Common myeloid progenitor, CD34-positive (primary cell): ENCODE measurements at regions not wholly inside any gene's neighbourhood (a gene's known extent, or its start where the extent isn't known, plus 50 kb on each side); places are given as distances from the start of the nearest gene placed in this dataset.

ENCODE experiments used
- CTCF ChIA-PET: fragments of 350-600 bp; sonication (Branson Sonifier 250); formaldehyde crosslinking; loops from one replicate; lab custom pipeline; 2021; ENCODE audit warnings: antibody characterized with exemption; lab: Charles Lee
- POLR2A ChIA-PET: fragments of 350-600 bp; sonication (Branson Sonifier 250); formaldehyde crosslinking; loops from one replicate; lab custom pipeline; 2021; ENCODE audit warnings: antibody characterized with exemption; lab: Charles Lee
- DNase-seq, 3 donors: peaks; one replicate each; pipeline versions ENCODE4 v3.0.0 to v3.0.0-alpha.2; 2013
- H3K27ac ChIP-seq, 2 experiments: 1 replicate in 1 of 2; 2 replicates in 1 of 2; pipeline ENCODE4 v1.7.0; 2013; ENCODE audit warnings: inconsistent platforms in 2 of 2, low read length in 2 of 2, mild to moderate bottlenecking in 2 of 2, low read depth in 1 of 2, moderate library complexity in 1 of 2; ENCODE audit not compliant: severe bottlenecking in 2 of 2, insufficient read depth in 1 of 2, poor library complexity in 1 of 2
- H3K27me3 ChIP-seq, 5 experiments: replicated peaks in 2 of 5; 1 replicate in 3 of 5; 2 replicates in 2 of 5; pipeline versions ENCODE4 v1.6.1 to v1.7.0; 2013; ENCODE audit warnings: low read length in 4 of 5, mild to moderate bottlenecking in 2 of 5, moderate library complexity in 2 of 5, inconsistent platforms in 1 of 5; ENCODE audit not compliant: insufficient read depth in 5 of 5, control insufficient read depth in 4 of 5
- H3K36me3 ChIP-seq, 4 experiments: 1 replicate in 2 of 4; 2 replicates in 2 of 4; pipeline versions ENCODE4 v1.6.1 to v1.7.0; 2013; ENCODE audit warnings: low read length in 3 of 4, control low read depth in 1 of 4, mild to moderate bottlenecking in 1 of 4; ENCODE audit not compliant: control insufficient read depth in 4 of 4, insufficient read depth in 4 of 4
- H3K4me1 ChIP-seq, 4 experiments: 1 replicate in 3 of 4; 2 replicates in 1 of 4; pipeline versions ENCODE4 v1.6.1 to v1.7.1; 2013; ENCODE audit warnings: low read length in 3 of 4, mild to moderate bottlenecking in 3 of 4, control low read depth in 1 of 4, inconsistent platforms in 1 of 4, moderate library complexity in 1 of 4; ENCODE audit not compliant: control insufficient read depth in 4 of 4, insufficient read depth in 4 of 4; ENCODE audit errors: control extremely low read depth in 1 of 4
- H3K4me3 ChIP-seq, 7 experiments: 1 replicate in 4 of 7; 2 replicates in 3 of 7; pipeline versions ENCODE4 v1.5.1 to v1.7.0; 2013; ENCODE audit warnings: mild to moderate bottlenecking in 7 of 7, low read length in 6 of 7, moderate library complexity in 6 of 7, inconsistent platforms in 2 of 7, low read depth in 2 of 7, control low read depth in 1 of 7; ENCODE audit not compliant: insufficient read depth in 4 of 7, control insufficient read depth in 1 of 7; ENCODE audit errors: extremely low read depth in 1 of 7
- H3K9me3 ChIP-seq, 5 experiments: 1 replicate in 4 of 5; 2 replicates in 1 of 5; pipeline versions ENCODE4 v1.6.1 to v1.7.1; 2013; ENCODE audit warnings: low read length in 4 of 5, mild to moderate bottlenecking in 2 of 5, inconsistent platforms in 1 of 5, low read depth in 1 of 5, moderate library complexity in 1 of 5; ENCODE audit not compliant: control insufficient read depth in 4 of 5, insufficient read depth in 2 of 5; ENCODE audit errors: control extremely low read depth in 1 of 5
- WGBS: methylation state at CpG from one replicate; pipeline ENCODE4 v1.1.5; 2013; ENCODE audit not compliant: insufficient coverage; 5-methylcytosine and 5-hydroxymethylcytosine counted together

DNA sequence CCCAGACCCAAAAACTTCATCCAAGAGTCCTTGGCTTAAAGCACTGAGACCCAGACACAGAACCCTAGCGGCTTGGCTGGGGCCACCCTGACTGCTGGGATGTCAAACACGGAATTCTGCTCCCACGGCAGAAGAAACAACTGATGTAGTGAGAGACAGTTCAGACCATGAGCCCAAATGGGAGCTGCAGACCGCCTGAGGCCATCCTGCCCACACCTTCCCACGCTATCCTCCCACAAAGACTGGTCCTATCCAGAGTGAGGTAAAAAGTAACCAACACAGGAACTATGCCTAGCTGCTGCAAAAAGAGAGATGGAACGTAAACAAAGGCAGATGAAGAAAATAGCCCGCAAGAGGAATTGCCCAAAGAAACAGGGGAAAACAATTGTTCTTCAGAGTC lies 203.3 kb downstream of the PTPRU start:
- WGBS: 81% methylated on average over 4 of the region's 7 CpGs

DNA sequence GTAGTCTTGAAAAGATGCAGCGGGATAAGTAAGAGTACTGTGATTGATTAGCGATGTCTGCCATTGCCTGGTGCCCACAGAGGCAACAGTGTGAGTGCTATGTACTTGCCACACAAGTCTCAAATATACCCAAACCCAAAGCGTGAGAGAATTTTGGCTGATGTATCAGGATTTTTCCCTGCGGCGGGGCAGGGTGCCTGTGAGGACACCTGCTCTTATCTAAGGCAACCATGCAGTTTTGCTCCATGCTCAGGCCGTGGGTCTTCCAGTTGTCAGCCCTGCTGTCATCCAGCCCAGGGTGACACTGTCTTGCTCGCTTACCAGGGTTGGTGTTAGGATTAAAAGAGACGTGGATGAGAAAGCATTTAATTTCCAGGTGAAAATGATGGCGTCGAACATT lies 202.7 kb downstream of the PTPRU start:
- H3K36me3 ChIP-seq: no peaks in the 10 kb centered on the region
- no peak overlapping the region for H3K27ac ChIP-seq
- ChIA-PET POLR2A (no interaction called here), CTCF (no interaction called here)
- peaks cover 0 to 51% (median 13%) of the 10 kb centered on the region in 5 experiments for H3K27me3 ChIP-seq
- peaks cover 0 to 5% (median 0%) of the 10 kb centered on the region in 4 experiments for H3K4me1 ChIP-seq
- no peak for DNase-seq
- H3K4me3 ChIP-seq: no peak overlapping the region
- no peaks in the 10 kb centered on the region for H3K9me3 ChIP-seq
- WGBS: 94% methylated on average over 6 of the region's 10 CpGs

More for the DNA sequence above, 203.3 kb downstream of the PTPRU start:
- no peak for DNase-seq
- H3K27ac ChIP-seq: no peak overlapping the region
- peaks cover 0 to 5% (median 0%) of the 10 kb centered on the region in 4 experiments for H3K4me1 ChIP-seq
- H3K4me3 ChIP-seq: no peak overlapping the region
- H3K36me3 ChIP-seq: no peaks in the 10 kb centered on the region
- ChIA-PET POLR2A (no interaction called here), CTCF (no interaction called here)
- no peaks in the 10 kb centered on the region for H3K9me3 ChIP-seq
- H3K27me3 ChIP-seq: peaks cover 0 to 55% (median 13%) of the 10 kb centered on the region in 5 experiments

DNA sequence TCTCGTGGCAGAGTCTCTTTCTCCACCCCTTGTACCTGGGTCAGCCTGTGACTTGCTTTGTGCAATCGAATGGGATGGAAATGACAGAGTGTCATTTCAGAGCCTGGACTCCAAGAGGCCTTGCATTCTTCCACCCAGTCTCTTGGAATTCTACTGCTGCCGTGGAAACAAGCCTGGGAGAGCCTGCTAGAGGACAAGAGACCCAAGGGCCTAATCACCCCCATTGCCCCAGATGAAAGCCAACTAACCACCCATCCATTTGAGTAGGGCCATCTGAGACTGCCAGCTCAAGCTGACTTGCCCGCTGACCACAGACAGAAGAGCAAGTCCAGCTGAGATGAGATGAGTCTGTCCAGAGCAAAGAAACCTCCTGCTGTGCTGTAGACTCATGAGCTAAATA lies 201.6 kb downstream of the PTPRU start:
- Histone ChIP-seq H3K27ac (no peak overlapping the region), H3K36me3 (no peaks in the 10 kb centered on the region), H3K27me3 (peaks cover 0 to 49% (median 11%) of the 10 kb centered on the region in 5 experiments), H3K4me3 (no peak overlapping the region), H3K4me1 (peaks cover 0 to under 1% (median 0%) of the 10 kb centered on the region in 4 experiments), H3K9me3 (no peaks in the 10 kb centered on the region)
- WGBS: 92% methylated on average over 4 of the region's 4 CpGs
- ChIA-PET POLR2A (no interaction called here), CTCF (no interaction called here)
- DNase-seq: no peak

DNA sequence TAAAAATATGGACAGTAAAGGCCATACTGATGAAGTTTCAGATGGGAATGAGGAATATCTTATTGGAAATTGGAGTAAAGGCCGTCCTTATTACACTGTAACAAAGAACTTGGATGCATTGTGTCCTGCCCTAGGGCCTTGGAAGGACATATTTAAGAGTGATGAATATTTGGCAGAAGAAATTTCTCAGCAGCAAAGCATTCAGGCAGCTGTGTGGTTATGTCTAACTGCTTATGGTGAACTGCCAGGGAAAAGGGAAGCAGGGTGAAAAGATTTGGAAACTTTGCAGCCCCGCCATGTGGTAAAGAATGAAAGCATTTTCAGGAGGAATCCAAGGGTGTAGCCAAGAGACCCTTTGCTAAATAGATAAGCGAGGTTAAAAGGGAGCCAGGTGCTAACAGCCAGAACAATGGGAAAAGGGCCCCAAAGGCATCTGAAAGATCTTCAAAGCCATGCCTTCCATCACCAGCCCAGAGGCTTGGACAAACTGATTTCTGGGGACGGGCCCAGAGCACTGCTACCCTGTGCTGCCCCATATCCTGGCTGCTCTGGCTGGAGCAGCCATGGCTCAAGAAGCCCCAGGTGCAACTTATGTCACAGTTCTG lies 200.0 kb downstream of the PTPRU start:
- H3K4me1 ChIP-seq: no peaks in the 10 kb centered on the region
- ChIA-PET POLR2A (no interaction called here), CTCF (no interaction called here)
- DNase-seq: no peak
- H3K9me3 ChIP-seq: peaks cover 0 to 1% (median 0%) of the 10 kb centered on the region in 5 experiments
- H3K27ac ChIP-seq: no peak overlapping the region
- H3K27me3 ChIP-seq: peaks cover 0 to 40% (median 10%) of the 10 kb centered on the region in 5 experiments
- no peak overlapping the region for H3K4me3 ChIP-seq
- no peaks in the 10 kb centered on the region for H3K36me3 ChIP-seq
- WGBS: 85% methylated on average over 4 of the region's 4 CpGs

DNA sequence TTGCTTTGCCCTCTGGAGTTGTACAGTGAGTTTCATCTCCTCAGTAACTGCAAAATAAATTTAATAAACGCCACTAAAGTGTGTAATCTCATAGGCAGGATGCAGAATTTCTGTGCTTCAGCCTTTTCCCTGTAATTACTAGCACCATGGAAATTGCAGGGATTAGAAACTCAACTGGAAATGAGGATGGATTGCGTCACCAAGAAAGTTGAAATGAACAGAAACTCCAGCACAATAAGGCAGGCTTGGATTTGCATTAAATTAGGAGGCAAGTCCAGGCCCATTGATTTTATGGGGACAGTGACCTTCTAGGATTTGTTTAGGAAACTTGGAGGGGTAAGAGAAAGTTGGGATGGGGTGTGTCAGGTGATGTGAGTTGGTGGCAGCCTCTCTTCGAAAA lies 197.5 kb downstream of the PTPRU start:
- POLR2A ChIA-PET: no interaction called here
- Histone ChIP-seq H3K27ac (no peak overlapping the region), H3K27me3 (peaks cover 0 to 21% (median 10%) of the 10 kb centered on the region in 5 experiments), H3K9me3 (peaks cover 0 to 8% (median 2%) of the 10 kb centered on the region in 5 experiments), H3K4me1 (no peaks in the 10 kb centered on the region), H3K36me3 (no peaks in the 10 kb centered on the region), H3K4me3 (no peak overlapping the region)
- CTCF ChIA-PET: no interaction called here
- DNase-seq: no peak
- 86% methylated on average over 2 of the region's 3 CpGs for WGBS

DNA sequence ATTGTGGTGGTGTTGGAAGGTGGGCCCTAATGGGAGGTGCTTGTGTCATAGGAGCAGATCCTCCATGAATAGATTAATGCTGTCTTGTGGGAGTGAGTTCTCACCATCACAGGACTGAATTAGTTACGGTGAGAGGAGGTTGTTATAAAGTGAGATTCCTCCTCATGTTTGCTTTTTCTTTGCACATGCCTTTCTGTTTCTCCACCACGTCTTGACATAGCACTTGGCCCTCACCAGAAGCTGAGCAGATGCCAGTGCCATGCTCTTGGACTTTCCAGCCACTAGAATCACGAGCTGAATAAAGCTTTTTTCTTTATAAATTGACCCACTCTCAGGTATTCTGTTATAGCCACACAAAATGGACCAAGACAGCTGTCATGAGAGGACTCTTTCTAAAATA lies 194.8 kb downstream of the PTPRU start:
- peaks cover 0 to 8% (median 2%) of the 10 kb centered on the region in 5 experiments for H3K9me3 ChIP-seq
- no peak overlapping the region for H3K4me3 ChIP-seq
- H3K27ac ChIP-seq: no peak overlapping the region
- DNase-seq: no peak
- H3K27me3 ChIP-seq: peaks cover 0 to 3% (median 2%) of the 10 kb centered on the region in 5 experiments
- 51% methylated on average over 2 of the region's 3 CpGs for whole genome bisulfite sequencing
- H3K36me3 ChIP-seq: no peaks in the 10 kb centered on the region
- ChIA-PET POLR2A (no interaction called here), CTCF (no interaction called here)
- H3K4me1 ChIP-seq: no peaks in the 10 kb centered on the region

DNA sequence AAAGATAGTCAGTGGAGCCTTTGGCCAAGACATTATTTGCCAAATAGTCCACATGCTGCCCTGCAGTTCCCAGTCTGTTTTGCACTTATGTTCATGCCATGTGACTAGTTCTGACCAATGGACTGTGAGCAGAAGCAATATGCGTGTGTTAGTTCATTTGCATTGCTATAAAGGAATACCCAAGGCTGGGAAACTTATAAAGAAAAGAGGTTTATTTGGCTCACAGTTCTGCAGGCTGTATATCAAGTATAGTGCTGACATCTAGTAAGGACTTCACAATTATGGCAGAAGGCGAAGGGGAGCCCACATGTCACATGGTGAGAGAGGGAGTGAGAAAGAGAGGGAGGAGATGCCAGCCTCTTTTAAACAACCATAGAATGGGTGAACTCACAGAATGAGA lies 193.3 kb downstream of the PTPRU start:
- WGBS: no CpG with 5 or more reads among the region's 2 CpGs
- peaks cover 0 to 8% (median 2%) of the 10 kb centered on the region in 5 experiments for H3K9me3 ChIP-seq
- ChIA-PET POLR2A (no interaction called here), CTCF (no interaction called here)
- H3K4me3 ChIP-seq: no peak overlapping the region
- no peak overlapping the region for H3K27ac ChIP-seq
- no peak for DNase-seq
- H3K36me3 ChIP-seq: no peaks in the 10 kb centered on the region
- no peaks in the 10 kb centered on the region for H3K4me1 ChIP-seq
- H3K27me3 ChIP-seq: peaks cover 0 to 3% (median 2%) of the 10 kb centered on the region in 5 experiments
